Adrenal gland (tissue), 5 donors: ENCODE measurements at regions not wholly inside any gene's neighbourhood (a gene's known extent, or its start where the extent isn't known, plus 50 kb on each side); places are given as distances from the start of the nearest gene placed in this dataset.

Experiments
- POLR2A ChIP-seq, 2 donors: fragments of 450-650 bp; IDR thresholded peaks; one replicate each; pipeline ENCODE4 v1.6.1; 2017; ENCODE audit warnings: antibody characterized with exemption in 2 of 2, mild to moderate bottlenecking in 2 of 2, moderate library complexity in 1 of 2
- TF ChIP-seq, protein P1 (sequence below), 6 experiments: fragments of 450-650 bp in 4 of 6; fragments of 200-600 bp in 2 of 6; sonication (generic) in 1 of 6; IDR thresholded peaks; 1 replicate in 5 of 6; 2 replicates in 1 of 6; pipeline versions ENCODE4 v1.5.1 to v1.8.0; 2016 to 2021; ENCODE audit warnings: antibody characterized with exemption in 6 of 6, mild to moderate bottlenecking in 2 of 6, moderate library complexity in 1 of 6
- donor health status: DM: no; HTN: no; CAD: no.

DNA sequence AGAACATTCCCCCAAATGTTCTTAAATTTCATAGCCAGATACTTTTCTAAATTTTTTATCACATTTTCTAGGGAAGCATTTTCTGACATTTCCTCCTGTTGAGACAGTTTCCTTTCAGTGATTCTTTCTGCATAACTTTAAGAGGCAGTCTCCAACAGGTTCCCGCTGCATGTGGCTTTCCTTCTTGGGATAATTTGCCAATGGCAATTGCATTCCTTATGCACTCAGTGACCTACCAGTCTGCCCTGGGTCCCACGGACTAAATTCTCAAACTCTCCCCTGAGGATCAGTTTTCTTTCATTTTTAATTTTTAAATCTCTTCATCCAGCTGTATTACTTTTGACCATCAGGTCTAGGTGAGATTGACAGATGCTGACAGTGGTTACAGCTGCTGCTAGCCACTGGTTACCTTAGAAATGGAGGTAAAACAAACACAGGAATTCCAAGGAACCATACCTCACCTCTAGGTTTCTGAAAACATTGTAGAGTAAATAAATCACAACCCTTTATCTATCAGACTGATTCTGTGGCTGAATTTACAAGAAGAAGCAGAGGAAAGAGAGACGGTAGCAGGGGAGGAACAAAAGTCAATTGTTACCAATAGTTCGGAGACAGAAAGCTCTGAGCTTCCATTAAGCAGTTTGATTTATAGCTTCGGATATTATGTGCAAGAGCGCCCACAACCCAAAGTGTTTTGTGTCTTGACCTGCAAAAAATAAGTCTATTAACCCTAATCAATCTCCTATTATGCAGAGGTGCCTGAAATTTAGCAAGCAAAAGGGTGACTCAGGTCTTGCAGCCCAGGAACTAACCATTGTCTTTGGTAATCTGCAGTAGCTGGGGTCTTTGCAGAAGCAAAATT is 216.0 kb downstream of the PMP22 start:
- TF ChIP-seq, protein P1, sequence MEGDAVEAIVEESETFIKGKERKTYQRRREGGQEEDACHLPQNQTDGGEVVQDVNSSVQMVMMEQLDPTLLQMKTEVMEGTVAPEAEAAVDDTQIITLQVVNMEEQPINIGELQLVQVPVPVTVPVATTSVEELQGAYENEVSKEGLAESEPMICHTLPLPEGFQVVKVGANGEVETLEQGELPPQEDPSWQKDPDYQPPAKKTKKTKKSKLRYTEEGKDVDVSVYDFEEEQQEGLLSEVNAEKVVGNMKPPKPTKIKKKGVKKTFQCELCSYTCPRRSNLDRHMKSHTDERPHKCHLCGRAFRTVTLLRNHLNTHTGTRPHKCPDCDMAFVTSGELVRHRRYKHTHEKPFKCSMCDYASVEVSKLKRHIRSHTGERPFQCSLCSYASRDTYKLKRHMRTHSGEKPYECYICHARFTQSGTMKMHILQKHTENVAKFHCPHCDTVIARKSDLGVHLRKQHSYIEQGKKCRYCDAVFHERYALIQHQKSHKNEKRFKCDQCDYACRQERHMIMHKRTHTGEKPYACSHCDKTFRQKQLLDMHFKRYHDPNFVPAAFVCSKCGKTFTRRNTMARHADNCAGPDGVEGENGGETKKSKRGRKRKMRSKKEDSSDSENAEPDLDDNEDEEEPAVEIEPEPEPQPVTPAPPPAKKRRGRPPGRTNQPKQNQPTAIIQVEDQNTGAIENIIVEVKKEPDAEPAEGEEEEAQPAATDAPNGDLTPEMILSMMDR (IDR thresholded peaks at IDR 0.05) = no peak
- TF ChIP-seq POLR2A (IDR thresholded peaks at IDR 0.05) = no peak
